ENCODE measurements at regions not wholly inside any gene's neighbourhood (a gene's known extent, or its start where the extent isn't known, plus 50 kb on each side); places are given as distances from the start of the nearest gene placed in this dataset.

GRCh38 chr1:224825525-224826000 is 103.9 kb upstream of the DNAH14 start:
- TF ChIP-seq CTCF (conservative IDR thresholded peaks at IDR 0.05; ENCODE audit: low read depth in 2 of 2) (no peak), EZH2 (IDR thresholded peaks at IDR 0.05; ENCODE audit: low read depth, unreplicated experiment) (no peak), POLR2AphosphoS5 (IDR thresholded peaks at IDR 0.05; ENCODE audit: low read depth) (no peak), JUNB (IDR thresholded peaks at IDR 0.05; ENCODE audit: unreplicated experiment) (no peak), EZH2phosphoT487 (IDR thresholded peaks at IDR 0.05; ENCODE audit: unreplicated experiment) (no peak), CREB1 (CRISPR knock-in tag; IDR thresholded peaks at IDR 0.05; ENCODE audit: low read depth) (no peak), REST (IDR thresholded peaks at IDR 0.05; ENCODE audit: unreplicated experiment) (no peak), STAT1 (IDR thresholded peaks at IDR 0.05; ENCODE audit: unreplicated experiment) (no peak)
